SJCRH30 (cell line): ENCODE measurements at regions not wholly inside any gene's neighbourhood (a gene's known extent, or its start where the extent isn't known, plus 50 kb on each side); places are given as distances from the start of the nearest gene placed in this dataset.

ENCODE experiments used
- DNase-seq, 2 experiments: peaks; one replicate each; pipeline ENCODE4 v3.0.0-alpha.2; 2015 to 2020
- H3K27ac ChIP-seq: fragments of 250-450 bp; sonication (Bioruptor Pico); 2 replicates; pipeline ENCODE4 v1.5.1; 2020; ENCODE audit warnings: mild to moderate bottlenecking, moderate library complexity
- H3K27me3 ChIP-seq: fragments of 250-450 bp; sonication (Bioruptor Pico); 2 replicates; pipeline ENCODE4 v1.5.1; 2020; ENCODE audit warnings: mild to moderate bottlenecking, moderate library complexity
- H3K36me3 ChIP-seq: fragments of 250-450 bp; sonication (Bioruptor Pico); 2 replicates; pipeline ENCODE4 v1.5.1; 2020; ENCODE audit warnings: mild to moderate bottlenecking, moderate library complexity
- H3K4me1 ChIP-seq: fragments of 250-450 bp; sonication (Bioruptor Pico); 2 replicates; pipeline ENCODE4 v1.5.1; 2020; ENCODE audit warnings: mild to moderate bottlenecking, moderate library complexity
- H3K4me3 ChIP-seq: fragments of 250-450 bp; sonication (Bioruptor Pico); 2 replicates; pipeline ENCODE4 v1.5.1; 2020; ENCODE audit warnings: mild to moderate bottlenecking, moderate library complexity
- H3K9me3 ChIP-seq: fragments of 250-450 bp; sonication (Bioruptor Pico); replicated peaks from 2 replicates; pipeline ENCODE4 v1.5.1; 2020; ENCODE audit warnings: mild to moderate bottlenecking, moderate library complexity

- H3K36me3 ChIP-seq: peaks cover 80% of the 10 kb centered on the region
- no peak overlapping the region for H3K27ac ChIP-seq
- no peak overlapping the region for H3K4me3 ChIP-seq
- H3K27me3 ChIP-seq: no peaks in the 10 kb centered on the region
- H3K9me3 ChIP-seq: no peaks in the 10 kb centered on the region
- DNase-seq: no peak
- H3K4me1 ChIP-seq: no peaks in the 10 kb centered on the region
Measured at GRCh38 chr14:101037021-101037817, 133.7 kb upstream of the RTL1 start.

- Histone ChIP-seq H3K36me3 (peaks cover 86% of the 10 kb centered on the region), H3K27ac (no peak overlapping the region), H3K4me1 (no peaks in the 10 kb centered on the region), H3K9me3 (no peaks in the 10 kb centered on the region), H3K27me3 (no peaks in the 10 kb centered on the region), H3K4me3 (no peak overlapping the region)
- no peak for DNase-seq
Measured at GRCh38 chr14:101039031-101039754, 135.7 kb upstream of the RTL1 start.

GRCh38 chr14:101039755-101040138, 136.2 kb upstream of the RTL1 start:
- DNase-seq: no peak

GRCh38 chr14:101040538-101041442, 137.3 kb upstream of the RTL1 start:
- no peak for DNase-seq
- Histone ChIP-seq H3K27me3 (no peaks in the 10 kb centered on the region), H3K27ac (no peak overlapping the region), H3K9me3 (no peaks in the 10 kb centered on the region), H3K4me1 (no peaks in the 10 kb centered on the region), H3K36me3 (peaks cover 88% of the 10 kb centered on the region), H3K4me3 (no peak overlapping the region)

More at GRCh38 chr14:101039755-101040138, 136.2 kb upstream of the RTL1 start:
- H3K9me3 ChIP-seq: no peaks in the 10 kb centered on the region
- no peaks in the 10 kb centered on the region for H3K4me1 ChIP-seq
- peaks cover 86% of the 10 kb centered on the region for H3K36me3 ChIP-seq
- H3K4me3 ChIP-seq: no peak overlapping the region
- no peak overlapping the region for H3K27ac ChIP-seq
- no peaks in the 10 kb centered on the region for H3K27me3 ChIP-seq

- Histone ChIP-seq H3K9me3 (no peaks in the 10 kb centered on the region), H3K27me3 (no peaks in the 10 kb centered on the region), H3K4me3 (no peak overlapping the region), H3K36me3 (peaks cover 96% of the 10 kb centered on the region), H3K27ac (no peak overlapping the region), H3K4me1 (no peaks in the 10 kb centered on the region)
- DNase-seq: no peak
Measured at GRCh38 chr14:101043891-101044290, 140.4 kb upstream of the RTL1 start.

- DNase-seq: no peak
- no peaks in the 10 kb centered on the region for H3K9me3 ChIP-seq
- no peak overlapping the region for H3K4me3 ChIP-seq
- H3K36me3 ChIP-seq: peaks cover 96% of the 10 kb centered on the region
- no peaks in the 10 kb centered on the region for H3K27me3 ChIP-seq
- no peaks in the 10 kb centered on the region for H3K4me1 ChIP-seq
- H3K27ac ChIP-seq: no peak overlapping the region
Measured at GRCh38 chr14:101044741-101045140, 141.2 kb upstream of the RTL1 start.

GRCh38 chr14:101045511-101045910, 142.0 kb upstream of the RTL1 start:
- no peak overlapping the region for H3K27ac ChIP-seq
- no peak overlapping the region for H3K4me3 ChIP-seq
- no peaks in the 10 kb centered on the region for H3K27me3 ChIP-seq
- H3K36me3 ChIP-seq: peaks cover 96% of the 10 kb centered on the region
- no peaks in the 10 kb centered on the region for H3K9me3 ChIP-seq
- H3K4me1 ChIP-seq: no peaks in the 10 kb centered on the region
- DNase-seq: no peak

GRCh38 chr14:101046071-101046470, 142.5 kb upstream of the RTL1 start:
- Histone ChIP-seq H3K9me3 (no peaks in the 10 kb centered on the region), H3K4me1 (no peaks in the 10 kb centered on the region), H3K4me3 (no peak overlapping the region), H3K36me3 (peaks cover 96% of the 10 kb centered on the region), H3K27me3 (no peaks in the 10 kb centered on the region), H3K27ac (no peak overlapping the region)
- DNase-seq: no peak

- Histone ChIP-seq H3K27ac (no peak overlapping the region), H3K36me3 (peaks cover 96% of the 10 kb centered on the region), H3K4me1 (no peaks in the 10 kb centered on the region), H3K9me3 (no peaks in the 10 kb centered on the region), H3K27me3 (no peaks in the 10 kb centered on the region), H3K4me3 (no peak overlapping the region)
- peak in 1 of 2 experiments; percentile 22 for DNase-seq
Measured at GRCh38 chr14:101047326-101047725, 143.8 kb upstream of the RTL1 start.

- Histone ChIP-seq H3K36me3 (peaks cover 98% of the 10 kb centered on the region), H3K27me3 (no peaks in the 10 kb centered on the region), H3K27ac (no peak overlapping the region), H3K4me1 (no peaks in the 10 kb centered on the region), H3K9me3 (no peaks in the 10 kb centered on the region), H3K4me3 (no peak overlapping the region)
- DNase-seq: no peak
Measured at GRCh38 chr14:101048766-101049165, 145.2 kb upstream of the RTL1 start.

- Histone ChIP-seq H3K4me3 (no peak overlapping the region), H3K27ac (no peak overlapping the region), H3K9me3 (no peaks in the 10 kb centered on the region), H3K36me3 (peaks cover 99% of the 10 kb centered on the region), H3K27me3 (no peaks in the 10 kb centered on the region), H3K4me1 (no peaks in the 10 kb centered on the region)
- no peak for DNase-seq
Measured at GRCh38 chr14:101049511-101049910, 146.0 kb upstream of the RTL1 start.

GRCh38 chr14:101049942-101050341, 146.4 kb upstream of the RTL1 start:
- Histone ChIP-seq H3K36me3 (peaks cover 98% of the 10 kb centered on the region), H3K9me3 (no peaks in the 10 kb centered on the region), H3K27ac (no peak overlapping the region), H3K4me1 (no peaks in the 10 kb centered on the region), H3K4me3 (no peak overlapping the region), H3K27me3 (no peaks in the 10 kb centered on the region)
- no peak for DNase-seq

- DNase-seq: no peak
- Histone ChIP-seq H3K4me3 (no peak overlapping the region), H3K27me3 (no peaks in the 10 kb centered on the region), H3K36me3 (peaks cover 98% of the 10 kb centered on the region), H3K4me1 (no peaks in the 10 kb centered on the region), H3K27ac (no peak overlapping the region), H3K9me3 (no peaks in the 10 kb centered on the region)
Measured at GRCh38 chr14:101050901-101051490, 147.5 kb upstream of the RTL1 start.

- Histone ChIP-seq H3K4me1 (no peaks in the 10 kb centered on the region), H3K27me3 (no peaks in the 10 kb centered on the region), H3K4me3 (no peak overlapping the region), H3K9me3 (no peaks in the 10 kb centered on the region), H3K27ac (no peak overlapping the region), H3K36me3 (peaks cover 92% of the 10 kb centered on the region)
- no peak for DNase-seq
Measured at GRCh38 chr14:101054671-101055070, 151.1 kb upstream of the RTL1 start.
